GM13976 (cell line): ENCODE measurements at regions not wholly inside any gene's neighbourhood (a gene's known extent, or its start where the extent isn't known, plus 50 kb on each side); places are given as distances from the start of the nearest gene placed in this dataset.

Experiments used
- DNase-seq: peaks from one replicate; pipeline ENCODE4 v3.0.0; 2012; ENCODE audit warnings: low spot score
- CTCF ChIP-seq: IDR thresholded peaks from 2 replicates; pipeline ENCODE4 v1.5.1; 2012; ENCODE audit warnings: borderline replicate concordance, mild to moderate bottlenecking; ENCODE audit not compliant: insufficient read depth; ENCODE audit errors: extremely low read depth, missing control alignments, control extremely low read depth
- in situ Hi-C: fragments of 300-500 bp; cut with MboI; formaldehyde crosslinking; loops from one replicate; pipeline ENCODE4 v1.12.0; 2022; ENCODE audit warnings: low sequenced_read_pairs, mixed read lengths, inconsistent platforms; ENCODE audit not compliant: unreplicated experiment

- in situ Hi-C loops = no loop called here
- TF ChIP-seq CTCF = no peak
- DNase-seq = no peak
Observed at GRCh38 chr6:134599079-134599478, 281.2 kb upstream of the SGK1 start.

- in situ Hi-C loops = no loop called here
- TF ChIP-seq CTCF = no peak
- DNase-seq = no peak
Observed at GRCh38 chr6:134596191-134596590, 278.3 kb upstream of the SGK1 start.

- DNase-seq = no peak
- in situ Hi-C loops = no loop called here
- no peak for TF ChIP-seq CTCF
Observed at GRCh38 chr6:134594881-134595280, 277.0 kb upstream of the SGK1 start.

GRCh38 chr6:134593887-134594286, 276.0 kb upstream of the SGK1 start:
- no peak for TF ChIP-seq CTCF
- in situ Hi-C loops = no loop called here
- DNase-seq = no peak

- in situ Hi-C loops = no loop called here
- TF ChIP-seq CTCF = no peak
- DNase-seq = no peak
Observed at GRCh38 chr6:134593442-134593841, 275.5 kb upstream of the SGK1 start.

- in situ Hi-C loops = no loop called here
- no peak for DNase-seq
Observed at GRCh38 chr6:134593024-134593423, 275.1 kb upstream of the SGK1 start.

More at GRCh38 chr6:134593024-134593423, 275.1 kb upstream of the SGK1 start:
- no peak for TF ChIP-seq CTCF
